ENCODE measurements at regions not wholly inside any gene's neighbourhood (a gene's known extent, or its start where the extent isn't known, plus 50 kb on each side); places are given as distances from the start of the nearest gene placed in this dataset.

DNA sequence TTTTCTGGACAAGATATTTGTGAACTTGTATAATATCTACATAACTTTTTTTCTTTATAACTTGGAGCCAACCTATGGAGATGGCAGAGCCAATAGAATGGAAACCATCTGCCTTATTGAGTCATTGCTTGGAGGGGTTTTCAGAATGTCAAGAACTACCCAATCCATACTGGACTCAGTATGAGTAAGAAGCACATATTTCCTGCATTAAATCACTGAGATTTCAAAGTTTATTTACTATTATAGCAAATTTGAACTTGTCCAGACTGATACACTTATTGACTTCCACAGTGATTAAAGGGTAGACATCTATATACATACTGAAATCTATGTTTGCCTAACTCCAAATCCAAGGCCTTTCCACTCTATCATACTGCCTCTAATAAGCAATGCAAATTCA, 704.0 kb downstream of the KCNA4 start:
- no peak for DNase-seq (ENCODE audit: low read depth in 2 of 2)

DNA sequence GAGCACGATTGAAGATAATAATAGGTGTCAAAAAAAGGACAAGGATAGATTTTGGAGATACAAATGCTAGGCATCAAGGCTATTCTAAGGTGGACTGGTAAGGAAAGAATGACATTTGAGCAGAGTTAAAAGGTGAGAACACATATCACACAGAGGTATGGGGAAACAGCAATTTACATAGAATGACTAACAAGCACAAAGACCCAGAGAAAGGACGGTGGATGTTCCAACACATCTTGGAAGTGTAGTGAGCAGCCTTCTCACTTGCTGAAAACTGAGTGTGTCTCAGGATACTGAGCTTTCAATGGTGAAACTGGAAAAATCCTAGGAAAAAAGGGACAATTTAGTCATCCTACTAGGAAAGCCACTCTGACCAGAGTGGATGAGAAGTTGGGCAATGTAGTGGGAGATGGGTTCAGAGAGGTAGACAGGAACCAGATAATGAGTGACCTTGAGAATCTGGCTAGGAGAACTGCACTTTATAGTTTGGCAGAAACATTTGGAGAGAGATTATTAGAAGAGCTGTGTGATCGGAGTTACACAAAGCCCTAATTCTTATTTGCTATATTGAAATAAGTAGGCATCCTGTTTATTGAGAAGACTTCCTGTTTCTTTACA, 706.0 kb downstream of the KCNA4 start:
- no peak for DNase-seq (ENCODE audit: low read depth in 2 of 2)

DNA sequence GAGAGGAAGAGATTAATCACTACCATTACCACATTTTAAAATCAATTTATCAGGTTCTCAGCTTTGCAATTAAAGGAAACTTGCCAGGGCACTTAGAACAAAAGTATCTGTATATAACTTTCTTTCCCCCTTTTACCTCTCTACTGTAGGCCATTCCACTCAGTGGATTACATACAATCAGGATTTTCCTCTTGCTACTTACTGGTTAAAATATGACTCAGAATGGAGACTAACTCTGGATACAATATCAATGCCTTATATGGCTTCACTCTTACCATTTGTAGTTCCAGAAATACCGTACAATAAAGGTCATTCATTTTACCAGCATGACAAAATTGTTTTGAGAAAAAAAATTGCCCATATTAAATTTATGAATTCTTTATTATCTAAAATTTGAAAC, 706.8 kb downstream of the KCNA4 start:
- DNase-seq (ENCODE audit: low read depth in 2 of 2) = no peak

DNA sequence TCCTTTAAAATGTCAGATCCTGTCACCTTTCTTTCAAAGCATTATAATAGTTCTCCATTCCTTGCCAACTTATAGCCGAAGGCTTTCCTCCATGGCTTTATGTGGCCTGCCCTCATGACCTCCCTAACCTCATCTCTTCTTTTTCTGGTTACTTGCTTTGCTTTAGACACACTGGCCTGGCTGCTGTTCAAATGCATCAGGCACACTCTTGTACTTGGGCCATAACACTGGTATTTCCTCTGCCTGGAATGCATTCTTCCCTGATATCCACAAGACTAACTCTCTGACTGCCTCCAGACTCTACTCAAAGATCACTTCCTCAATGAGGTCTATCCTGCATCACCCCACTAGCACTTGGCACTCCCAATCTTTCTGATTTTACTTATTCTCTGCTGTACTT, 710.3 kb downstream of the KCNA4 start:
- DNase-seq (ENCODE audit: low read depth in 2 of 2) = no peak

DNA sequence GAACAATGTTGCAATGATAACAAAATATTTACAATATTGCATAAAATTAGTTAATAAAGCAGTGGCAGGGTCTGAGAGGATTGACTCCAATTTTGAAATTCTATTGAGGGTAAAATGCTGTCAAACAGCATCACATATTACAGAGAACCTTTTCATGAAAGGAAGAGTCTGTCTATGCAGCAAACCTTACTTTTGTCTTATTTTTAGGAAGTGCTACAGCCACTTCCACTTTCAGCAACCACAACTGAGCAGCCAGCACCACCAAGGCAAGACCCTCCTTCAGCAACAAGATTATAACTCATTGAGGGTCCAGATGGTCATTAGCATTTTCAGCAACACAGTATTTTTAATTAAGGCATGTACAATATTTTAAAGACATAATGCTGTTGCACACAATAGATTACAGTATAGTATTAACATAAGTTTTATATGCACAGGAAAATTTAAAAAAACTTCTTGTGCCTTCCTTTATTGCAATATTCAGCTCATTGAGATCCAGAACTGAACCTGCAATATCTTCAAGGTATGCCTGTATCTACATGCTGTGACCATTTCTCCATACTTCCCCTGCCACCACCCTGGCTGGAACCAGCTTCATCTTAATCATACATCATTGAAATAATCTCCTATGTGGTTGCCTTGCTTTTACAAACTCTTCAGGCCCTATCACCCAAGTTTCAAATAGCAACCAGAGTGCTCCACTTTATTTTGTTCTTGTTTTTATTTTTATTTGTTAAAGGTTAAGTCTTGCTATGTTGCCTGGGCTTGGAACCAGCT, 711.2 kb downstream of the KCNA4 start:
- DNase-seq (ENCODE audit: low read depth in 2 of 2) = no peak

DNA sequence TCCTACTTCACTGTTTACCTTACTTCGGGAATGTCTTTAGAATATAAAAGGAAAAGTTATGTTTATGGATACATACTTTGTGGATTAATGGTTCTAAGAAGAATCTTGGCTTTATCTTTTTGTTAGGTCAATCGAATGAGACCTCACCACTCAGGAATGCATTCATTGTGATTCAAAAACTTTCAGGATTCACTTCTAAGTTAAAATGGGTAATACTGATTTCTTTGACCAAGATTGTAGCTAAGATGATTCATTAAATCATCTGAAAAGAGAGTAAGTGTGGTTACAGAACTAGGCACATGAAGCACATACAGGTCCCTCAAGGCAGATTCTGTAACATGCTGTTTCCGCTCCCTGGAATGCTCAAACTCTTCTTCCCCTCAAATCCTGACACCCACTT, 716.4 kb downstream of the KCNA4 start:
- DNase-seq (ENCODE audit: low read depth in 2 of 2) = no peak

DNA sequence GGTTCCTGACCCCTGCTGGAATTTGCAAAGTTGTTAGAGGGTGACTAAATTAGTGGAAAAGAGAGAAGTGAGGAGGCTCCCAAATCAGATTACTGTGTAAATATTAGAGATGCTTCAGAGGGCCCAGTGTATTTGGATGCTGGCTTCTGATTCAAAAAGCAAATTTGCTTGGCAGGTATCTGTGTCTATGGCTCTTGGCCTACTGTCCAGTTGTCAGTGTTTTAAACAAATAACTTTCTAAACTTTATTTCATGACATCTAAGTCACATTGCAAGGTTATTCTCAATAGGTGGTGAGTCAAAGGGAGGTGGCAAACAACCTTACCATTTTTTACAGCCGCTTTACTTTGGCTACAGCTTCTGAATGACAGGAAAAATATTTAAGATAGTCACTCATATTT, 720.1 kb downstream of the KCNA4 start:
- DNase-seq (ENCODE audit: low read depth in 2 of 2) = no peak

DNA sequence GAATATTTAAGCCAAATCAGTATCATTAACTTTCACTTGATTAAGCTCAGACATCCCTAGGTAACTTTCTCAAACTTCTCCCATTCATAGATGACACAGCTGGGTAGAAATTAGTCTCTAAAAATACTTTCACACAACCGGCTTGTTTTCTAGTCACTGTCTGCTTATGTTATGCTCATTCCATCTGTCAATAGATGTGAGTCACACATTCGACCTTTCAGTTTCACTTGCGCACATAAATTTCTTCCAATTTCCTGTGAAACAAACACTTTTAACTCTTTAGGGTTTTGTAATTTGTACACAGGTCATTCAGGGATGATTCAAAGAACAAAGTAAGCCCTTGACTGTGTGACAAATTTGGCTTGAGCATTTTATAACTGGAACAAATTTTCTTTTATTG, 723.0 kb downstream of the KCNA4 start:
- no peak for DNase-seq (ENCODE audit: low read depth in 2 of 2)

DNA sequence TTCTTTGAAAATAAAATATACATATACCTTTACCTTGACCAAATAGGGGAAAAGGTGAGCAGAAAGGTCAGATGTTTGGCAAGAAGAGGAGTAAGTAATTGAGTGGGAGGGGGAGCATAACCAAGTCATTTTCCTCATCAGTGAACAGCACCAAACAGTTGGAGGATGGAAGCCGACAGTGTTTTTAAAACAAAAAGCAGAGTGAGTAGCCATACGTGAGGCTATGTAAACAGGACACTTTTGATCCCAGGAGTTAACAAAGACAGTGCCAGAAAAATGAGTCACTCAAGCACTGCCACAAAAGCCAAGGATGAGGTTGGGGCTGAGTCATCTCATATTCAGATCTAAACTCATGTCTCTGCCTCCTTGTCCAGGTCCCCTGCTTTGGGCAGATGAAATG, 734.7 kb downstream of the KCNA4 start:
- DNase-seq (ENCODE audit: low read depth in 2 of 2) = no peak

DNA sequence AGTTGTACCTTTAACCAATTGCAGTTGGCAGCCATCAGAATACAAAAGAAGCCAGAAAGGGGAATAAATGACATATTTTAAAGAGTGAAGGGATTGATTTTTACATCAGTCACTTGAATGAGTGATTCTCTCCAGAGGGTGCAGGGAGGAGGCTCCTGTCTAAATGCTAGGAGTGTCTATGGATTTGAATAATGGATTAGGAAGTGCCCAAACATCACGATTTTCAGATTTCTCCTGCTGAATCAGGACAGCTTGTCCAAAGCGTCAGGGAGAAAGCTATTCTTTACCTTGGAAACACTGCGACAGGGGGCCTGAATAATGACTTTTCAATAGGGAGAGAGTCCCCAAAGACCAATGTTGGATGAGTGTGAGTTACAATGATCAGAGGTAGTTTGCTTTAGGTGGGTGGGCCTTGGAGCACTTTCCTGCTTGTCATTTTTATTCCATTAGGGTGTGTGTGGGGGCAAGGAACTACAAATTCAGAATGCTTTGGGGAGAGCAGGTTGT, 735.5 kb downstream of the KCNA4 start:
- DNase-seq (ENCODE audit: low read depth in 2 of 2) = no peak

DNA sequence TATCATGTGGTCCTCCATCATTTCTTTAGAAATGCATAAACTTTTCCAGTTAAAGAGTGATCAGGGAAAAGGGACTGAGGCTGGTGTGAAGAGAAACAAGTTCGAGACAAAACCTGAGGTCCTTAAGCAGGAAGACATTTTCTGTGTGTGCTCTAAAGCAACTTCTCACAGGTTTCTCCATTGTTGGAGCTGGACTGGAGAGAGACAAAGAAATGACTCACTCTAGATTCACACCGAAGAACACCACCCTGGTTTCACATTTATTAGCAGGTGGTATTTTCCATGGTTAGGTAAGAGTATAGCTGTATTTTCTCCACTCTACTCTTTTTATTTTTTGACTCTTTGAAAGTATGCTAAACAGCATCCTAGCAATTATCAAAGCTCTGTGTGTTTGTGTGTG, 736.4 kb downstream of the KCNA4 start:
- DNase-seq (ENCODE audit: low read depth in 2 of 2) = no peak

DNA sequence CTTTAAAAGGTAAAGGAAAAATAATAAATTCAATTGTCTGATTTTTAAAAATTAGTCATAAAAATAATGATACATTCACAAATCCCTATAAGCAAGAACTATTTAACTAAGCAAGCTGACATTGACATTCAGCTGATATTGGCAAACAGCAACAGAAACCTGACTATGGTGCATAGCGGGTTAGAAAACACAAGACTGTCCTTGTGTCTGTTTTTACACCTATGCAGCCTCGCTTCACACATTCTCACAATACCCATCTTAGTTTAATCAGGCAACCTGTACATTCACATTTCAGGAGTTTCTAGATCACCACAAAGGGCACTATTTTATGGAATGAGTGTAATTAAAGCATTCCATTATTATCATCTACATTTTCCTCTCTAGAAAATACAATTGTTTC, 737.1 kb downstream of the KCNA4 start:
- DNase-seq (ENCODE audit: low read depth in 2 of 2) = no peak

DNA sequence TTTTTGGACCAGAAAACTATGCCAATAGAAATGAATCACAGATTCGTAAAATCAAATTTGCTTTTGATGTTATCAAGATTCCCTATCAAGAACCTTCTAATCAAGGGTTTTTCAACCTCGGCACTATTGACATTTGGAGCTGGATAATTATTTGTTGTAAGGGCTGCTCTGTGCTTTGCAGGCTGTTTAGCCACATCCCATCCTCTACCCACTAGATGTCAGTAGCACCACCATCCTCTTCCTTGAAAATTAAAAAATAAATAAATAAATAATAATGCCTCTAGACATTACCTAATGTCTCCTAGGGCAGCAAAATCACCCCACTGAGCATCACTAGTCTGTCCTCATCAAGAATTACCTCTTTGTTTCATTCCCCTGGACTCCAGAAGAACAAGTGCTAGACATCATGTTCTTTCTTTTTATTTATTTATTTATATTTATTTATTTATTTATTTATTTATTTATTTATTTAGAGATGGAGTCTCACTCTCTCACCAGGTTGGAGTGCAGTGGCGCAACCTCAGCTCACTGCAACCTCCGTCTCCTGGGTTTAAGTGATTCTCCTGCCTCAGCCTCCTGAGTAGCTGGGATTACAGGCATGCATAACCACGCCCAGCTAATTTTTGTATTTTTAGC, 744.7 kb downstream of the KCNA4 start:
- no peak for DNase-seq (ENCODE audit: low read depth in 2 of 2)

DNA sequence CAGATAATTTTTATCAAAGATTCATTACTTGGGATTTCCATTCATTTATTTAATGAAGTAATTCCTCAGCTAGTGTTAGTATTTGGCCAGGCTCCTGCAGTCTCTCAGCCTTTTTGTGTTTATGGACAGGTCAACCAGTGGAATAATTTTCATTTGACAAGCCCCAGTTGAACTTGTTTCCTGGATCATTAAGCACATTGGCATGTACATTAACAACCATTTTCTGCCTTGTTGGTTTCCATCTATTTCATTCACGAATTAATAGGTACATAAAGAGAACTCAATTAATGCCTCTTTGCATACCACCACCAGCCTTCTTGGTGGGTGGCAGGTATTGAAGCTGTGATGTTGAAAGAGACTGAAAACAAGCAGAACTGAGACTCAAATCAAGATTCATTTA, 745.2 kb downstream of the KCNA4 start:
- DNase-seq (ENCODE audit: low read depth in 2 of 2) = no peak

DNA sequence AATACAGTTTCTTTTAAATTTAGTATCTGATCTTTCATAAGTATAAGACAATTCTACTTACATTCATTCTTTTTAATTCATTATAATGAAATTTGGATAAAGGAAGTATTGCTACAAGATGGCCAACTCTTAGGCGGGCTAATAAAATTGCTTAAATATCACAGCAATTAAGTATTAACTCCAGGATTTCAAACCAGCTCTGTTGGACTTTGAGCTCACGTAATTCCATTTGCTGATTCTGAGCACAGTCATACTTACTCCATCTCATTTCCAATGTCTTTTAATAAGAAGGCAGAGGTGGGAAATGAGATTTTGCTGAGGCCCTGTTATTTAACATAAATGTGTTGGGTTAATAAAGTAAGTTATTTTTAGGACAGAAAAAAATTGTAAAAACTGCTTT, 748.1 kb downstream of the KCNA4 start:
- no peak for DNase-seq (ENCODE audit: low read depth in 2 of 2)

DNA sequence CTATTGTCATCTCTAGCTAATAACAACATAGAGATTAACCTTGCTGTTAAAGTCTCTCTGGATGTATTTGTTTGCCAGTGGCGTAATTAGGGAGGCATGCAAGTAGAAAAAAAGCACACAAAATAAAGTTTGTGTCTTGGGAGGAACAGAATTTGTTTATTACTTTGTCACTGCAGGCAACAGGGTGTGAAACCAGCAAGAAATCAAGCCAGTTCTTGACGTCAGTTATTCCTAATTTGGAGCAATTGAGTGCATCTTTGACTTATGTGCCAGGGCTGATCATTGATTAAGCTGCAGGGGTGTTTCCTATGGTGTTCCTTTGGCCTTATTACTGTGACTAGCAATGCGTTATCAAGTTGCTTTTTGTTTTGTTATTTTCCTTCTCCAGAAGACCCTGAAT, 751.0 kb downstream of the KCNA4 start:
- no peak for DNase-seq (ENCODE audit: low read depth in 2 of 2)

DNA sequence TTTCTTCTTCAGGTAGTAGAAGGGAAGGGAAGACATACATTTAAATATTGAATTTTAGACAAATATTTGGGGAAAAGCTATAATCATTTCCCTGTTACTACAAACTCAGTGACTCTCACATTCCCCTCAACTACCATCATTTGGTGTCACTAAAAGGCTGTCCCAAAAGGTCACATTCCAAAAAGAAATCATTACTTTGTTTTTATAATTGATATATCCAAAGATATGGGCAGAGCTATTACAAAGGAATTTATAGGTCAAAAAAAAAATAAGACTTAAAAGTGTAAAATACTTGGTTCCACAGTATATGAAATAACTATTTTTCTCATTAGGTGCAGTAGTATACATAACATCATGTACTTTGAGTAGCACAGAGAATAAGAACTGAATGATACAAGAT, 751.4 kb downstream of the KCNA4 start:
- DNase-seq (ENCODE audit: low read depth in 2 of 2) = no peak

DNA sequence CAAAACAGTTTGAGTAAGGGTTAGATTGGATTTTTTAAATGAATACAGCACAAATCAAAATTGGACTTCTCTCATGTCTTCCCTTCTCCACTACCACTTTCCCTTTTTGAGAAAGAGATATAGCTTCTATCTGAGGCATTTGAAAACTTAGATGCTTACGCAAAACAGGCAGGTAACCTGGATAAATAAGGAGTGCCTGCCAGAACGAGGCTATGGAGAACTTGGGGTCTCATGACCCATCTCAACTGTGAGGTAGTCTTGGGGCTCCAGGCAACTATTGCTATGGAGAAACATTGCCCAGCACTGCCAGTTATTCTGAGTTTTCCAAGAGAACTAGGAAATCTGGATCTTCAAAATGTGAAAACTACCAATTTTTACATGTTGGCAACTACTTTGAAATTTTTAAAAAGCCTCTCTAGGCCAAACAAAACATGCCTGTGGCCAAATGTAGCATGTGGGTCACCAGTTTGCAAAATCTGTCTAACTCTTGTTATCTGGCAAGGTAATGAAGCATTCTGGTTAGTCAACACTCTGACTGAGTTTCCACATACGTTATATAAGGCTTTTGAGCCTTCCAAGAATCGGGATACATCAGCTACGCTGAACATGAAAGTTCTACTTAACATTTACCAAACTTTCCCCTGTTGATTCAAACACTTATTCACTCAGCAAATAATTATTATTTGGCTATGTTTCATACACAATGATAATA, 752.7 kb downstream of the KCNA4 start:
- DNase-seq (ENCODE audit: low read depth in 2 of 2) = no peak

DNA sequence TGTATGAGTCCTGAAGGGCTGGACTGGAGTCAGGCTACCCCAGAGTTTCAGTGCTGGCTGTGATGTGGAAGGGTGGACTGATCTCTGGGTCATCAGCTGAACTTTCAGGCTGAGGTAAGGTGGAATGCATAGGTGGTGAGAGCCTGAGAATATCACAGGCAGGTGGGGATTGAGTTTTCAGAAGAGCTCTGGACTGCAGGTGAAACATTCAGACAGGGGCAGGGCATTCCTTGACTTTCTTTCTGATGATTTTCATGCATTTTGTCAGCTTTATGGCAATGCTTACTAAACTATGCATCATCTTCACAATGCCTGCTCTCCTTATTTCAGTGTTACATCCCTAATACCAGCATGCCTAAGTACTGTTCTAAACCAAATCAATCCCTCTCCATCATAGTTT, 755.0 kb downstream of the KCNA4 start:
- no peak for DNase-seq (ENCODE audit: low read depth in 2 of 2)

DNA sequence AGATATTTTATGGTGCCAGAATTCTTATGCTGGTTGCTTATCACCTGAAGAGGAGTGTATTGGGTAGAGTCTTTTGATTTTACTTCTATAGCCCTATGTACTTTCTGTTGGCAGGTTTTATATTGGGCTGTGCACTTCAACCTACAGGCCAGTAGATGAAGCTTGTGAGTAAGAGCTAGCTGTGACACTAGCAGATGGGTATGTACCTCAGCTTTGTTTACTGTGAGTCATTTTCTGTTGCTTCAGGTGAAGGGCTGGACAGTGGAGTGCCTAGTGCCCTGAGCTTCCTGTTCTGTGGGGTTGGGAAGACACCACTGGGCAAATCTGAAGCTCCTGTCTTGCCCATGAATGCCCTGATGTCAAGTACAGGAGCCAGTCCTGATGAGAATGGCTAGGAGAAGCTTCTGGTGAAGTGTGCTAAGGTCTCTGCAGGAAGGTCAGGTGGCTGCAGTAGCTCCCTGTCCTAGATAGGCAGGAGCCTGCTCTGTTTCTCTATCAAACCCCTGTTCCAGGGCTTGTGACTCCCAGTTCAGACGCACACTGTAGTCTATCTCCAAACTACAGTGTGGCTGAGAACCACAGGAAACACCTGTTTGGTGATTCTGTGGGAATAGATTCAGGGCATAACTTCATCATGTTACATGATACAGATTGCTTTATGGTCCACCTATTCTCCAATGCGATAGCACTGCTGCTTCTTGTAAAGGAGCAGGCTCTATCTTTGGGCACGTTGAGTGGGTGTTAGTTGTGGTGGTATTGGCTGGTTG, 755.7 kb downstream of the KCNA4 start:
- no peak for DNase-seq (ENCODE audit: low read depth in 2 of 2)

DNA sequence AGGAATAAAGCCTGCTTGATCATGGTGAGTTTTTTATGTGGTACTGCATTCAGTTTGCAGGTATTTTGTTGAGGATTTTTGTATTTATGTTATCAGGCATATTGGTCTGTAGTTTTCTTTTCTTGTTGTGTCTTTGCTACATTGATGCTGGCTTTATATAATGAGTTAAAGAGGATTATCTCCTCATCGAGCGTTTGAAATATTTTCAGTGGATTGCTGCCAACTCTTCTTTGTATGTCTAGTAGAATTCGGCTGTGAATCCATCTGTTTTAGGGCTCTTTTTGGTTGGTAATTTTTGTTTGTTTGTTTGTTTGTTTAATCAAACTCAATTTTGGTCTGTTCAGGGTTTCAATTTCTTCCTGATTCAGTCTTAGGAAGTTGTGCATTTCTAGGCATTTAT, 758.4 kb downstream of the KCNA4 start:
- no peak for DNase-seq (ENCODE audit: low read depth in 2 of 2)

DNA sequence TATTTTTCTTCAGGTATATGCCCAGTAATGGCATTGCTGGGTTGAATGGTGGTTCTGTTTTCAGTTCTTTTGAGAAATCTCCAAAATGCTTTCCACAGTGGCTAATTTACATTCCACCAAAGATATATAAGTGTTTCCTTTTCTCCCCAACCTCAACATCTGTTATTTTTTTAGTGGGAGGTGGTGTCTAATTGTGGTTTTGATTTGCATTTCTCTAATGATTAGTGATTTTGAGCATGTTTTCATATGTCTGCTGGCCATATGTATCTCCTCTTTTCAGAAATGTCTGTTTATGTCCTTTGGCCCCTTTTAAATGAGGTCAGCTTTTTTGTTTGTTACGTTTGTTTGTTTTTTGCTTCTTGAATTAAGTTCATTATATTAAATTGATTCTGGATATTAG, 760.2 kb downstream of the KCNA4 start:
- no peak for DNase-seq (ENCODE audit: low read depth in 2 of 2)

All from activated CD4-positive, alpha-beta T cell treated with anti-CD3 and anti-CD28 coated beads for 24 hours (primary cell).